CD4-positive, alpha-beta T cell treated with Interferon alpha-2 for 1 hour (primary cell): ENCODE measurements at regions not wholly inside any gene's neighbourhood (a gene's known extent, or its start where the extent isn't known, plus 50 kb on each side); places are given as distances from the start of the nearest gene placed in this dataset.

ENCODE experiments used
- DNase-seq, 2 donors: peaks; one replicate each; pipeline ENCODE4 v3.0.0-alpha.2; 2020 to 2022

DNA sequence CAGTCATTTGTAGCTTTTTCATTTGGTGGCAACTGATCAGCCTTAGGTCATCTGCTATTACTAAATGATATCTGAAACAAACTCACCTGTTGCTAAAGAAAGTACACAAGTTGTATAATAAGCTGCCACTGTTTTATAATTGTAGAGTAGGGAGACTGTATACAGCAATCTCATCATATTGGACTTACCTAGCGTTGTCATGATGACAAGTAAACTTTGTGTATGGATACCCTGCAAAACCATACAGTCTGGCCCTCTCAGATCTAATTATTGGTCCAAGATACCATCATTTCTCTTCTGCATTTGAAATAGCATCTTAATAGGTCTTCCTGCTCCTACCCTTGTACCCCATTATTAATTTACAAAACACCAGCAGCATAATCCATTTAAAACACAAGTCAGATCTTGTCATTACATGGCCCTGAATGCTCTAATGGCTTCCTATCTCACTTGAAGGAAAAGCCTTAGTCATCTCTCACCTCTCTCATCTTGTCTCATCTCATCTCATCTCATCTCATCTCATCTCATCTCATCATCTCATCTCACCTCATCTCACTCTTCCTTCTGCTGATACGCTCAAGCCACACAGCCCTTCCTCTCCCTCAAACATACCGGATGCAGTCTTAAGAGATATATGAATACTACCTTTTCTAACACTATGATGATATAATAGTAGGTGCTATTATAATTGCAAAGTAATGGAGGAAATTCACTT, 540.6 kb downstream of the MDFIC start:
- no peak for DNase-seq

DNA sequence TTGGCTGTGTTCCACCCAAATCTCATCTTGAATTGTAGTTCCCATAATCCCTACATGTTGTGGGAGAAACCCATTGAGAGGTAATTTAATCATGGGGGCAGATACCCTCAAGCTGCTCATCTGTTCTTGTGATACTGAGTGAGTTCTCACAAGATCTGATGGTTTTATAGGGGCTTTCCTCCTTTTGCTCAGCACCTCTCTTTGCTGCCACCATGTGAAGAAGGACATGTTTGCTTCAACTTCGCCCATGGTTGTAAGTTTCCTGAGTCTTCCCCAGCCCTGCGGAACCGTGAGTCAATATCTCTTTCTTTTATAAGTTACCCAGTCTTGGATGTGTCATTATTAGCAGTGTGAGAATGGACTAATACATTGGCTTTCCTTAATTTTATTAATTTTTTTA, 527.8 kb downstream of the MDFIC start:
- DNase-seq, result no peak

DNA sequence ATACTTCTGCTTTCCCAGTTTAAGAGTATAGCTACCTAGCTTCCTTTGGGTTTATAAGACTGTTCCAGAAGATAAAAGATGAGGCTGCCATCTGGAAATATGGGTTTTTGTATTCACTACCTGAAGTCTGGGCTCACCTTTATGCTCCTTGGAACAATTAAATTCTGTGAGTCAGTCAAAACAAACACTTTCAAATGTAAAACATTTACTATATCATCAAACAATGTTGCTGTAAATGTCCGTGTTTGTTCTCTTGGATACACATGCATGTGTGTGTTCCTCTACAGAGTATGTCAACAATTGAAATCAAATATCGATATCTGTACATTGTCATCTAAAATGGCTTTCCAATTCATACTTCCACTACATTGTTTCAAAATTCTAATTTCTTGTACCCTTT, 525.6 kb downstream of the MDFIC start:
- DNase-seq, result no peak

DNA sequence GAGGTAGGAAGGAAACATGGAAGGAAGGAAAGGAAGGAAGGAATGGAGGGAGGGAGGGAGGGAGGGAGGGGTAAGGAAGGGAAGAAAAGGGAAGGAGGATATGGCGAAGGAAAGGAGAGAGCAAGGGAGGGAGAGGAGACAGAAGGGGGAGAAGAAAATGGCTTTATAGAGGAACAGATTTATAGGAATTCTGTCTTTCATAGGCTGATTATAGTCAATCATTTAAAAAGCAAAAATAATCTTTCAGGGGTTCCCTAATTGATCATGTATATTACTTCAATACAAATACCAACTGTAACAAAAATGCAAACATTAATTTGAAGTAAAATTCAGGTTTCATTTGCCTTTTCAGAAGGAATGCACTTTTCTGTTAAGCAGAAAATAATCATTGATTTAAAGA, 519.1 kb downstream of the MDFIC start:
- DNase-seq, result no peak

DNA sequence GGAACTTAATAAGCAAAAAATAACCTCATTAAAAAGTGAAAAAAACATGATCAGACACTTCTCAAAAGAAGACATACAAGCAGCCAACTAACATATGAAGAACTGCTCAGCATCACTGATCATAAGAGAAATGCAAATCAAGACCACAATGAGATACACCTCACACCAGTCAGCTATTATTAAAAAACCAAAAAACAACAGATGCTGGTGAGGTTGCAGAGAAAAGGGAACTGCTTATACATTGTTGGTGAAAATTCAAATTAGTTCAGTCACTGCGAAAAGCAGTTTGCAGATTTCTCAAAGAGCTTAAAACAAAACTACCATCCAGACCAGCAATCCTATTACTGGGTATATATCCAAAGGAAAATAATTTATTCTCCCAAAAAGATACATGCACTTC, 513.3 kb downstream of the MDFIC start:
- DNase-seq, result no peak

DNA sequence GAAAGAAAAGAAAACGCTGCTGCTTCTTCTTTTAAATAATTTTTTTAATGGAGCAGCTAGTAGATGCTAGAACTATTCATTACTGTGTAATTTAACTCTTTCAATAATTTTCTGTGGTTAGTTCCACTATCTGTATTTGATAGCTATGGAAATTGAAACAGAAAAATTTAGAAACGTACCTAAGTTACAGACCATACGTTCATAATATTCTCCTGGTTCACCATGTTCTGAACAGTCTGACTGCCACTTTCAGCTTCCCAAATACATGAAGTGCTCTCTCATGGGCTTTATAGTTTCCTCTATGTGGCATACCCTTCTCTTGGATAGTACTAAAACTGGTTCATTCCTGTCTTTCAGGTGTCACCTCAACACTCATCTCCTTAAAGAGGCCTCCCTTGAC, 508.0 kb downstream of the MDFIC start:
- DNase-seq, result no peak

DNA sequence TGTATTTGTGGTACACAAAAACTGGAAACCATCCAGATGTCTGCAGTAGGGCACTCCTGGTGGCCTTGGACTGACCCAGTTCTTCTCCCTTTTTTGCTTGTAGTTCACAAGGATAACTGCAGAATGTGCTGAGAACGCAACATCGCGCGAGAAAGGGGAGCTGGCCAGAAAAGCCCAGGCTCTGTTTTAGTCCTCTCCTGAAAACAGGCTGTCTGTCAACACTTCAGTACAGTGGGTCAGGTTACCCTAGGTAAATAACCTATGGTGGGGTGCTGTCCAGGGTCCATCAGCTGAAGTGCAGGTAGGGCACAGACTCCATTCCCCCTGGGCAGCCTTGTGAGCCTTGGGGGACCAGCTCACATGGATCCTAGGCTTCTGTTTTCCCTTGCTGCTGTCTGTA, 495.8 kb downstream of the MDFIC start:
- no peak for DNase-seq

DNA sequence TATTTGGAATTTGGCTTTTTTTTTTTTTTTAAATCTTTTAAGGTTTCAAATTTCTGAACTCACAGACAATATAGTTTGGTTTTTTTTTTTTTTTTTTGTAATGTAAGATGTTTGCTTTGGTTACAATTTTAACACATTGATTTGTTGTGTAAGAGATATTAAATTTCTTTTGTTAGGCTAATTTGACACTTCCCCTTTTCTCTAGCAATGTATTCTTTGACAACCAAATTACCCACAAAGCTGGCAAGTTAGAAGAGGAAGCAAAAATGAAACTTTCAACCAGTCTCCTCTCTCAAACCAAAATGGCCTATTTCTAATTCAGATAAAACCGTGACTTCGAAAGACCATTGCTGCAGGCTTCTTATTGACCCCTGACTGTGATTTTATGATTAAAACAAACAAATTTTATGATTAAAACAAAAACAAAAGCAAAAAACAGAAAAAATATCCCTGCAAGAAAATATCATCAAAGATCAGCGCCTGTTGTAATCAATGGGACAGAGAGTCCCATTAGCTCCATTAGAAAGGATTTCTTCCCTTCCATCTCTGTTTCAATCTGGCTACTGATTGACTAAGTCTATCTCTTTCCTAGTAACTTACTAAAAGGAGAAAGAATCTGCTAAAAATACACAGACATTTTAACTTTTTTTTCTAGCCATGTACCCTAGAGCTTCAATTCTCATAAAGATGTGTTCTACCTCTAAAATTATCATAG, 489.2 kb downstream of the MDFIC start:
- peak in 1 of 2 donors; percentile 18 for DNase-seq

DNA sequence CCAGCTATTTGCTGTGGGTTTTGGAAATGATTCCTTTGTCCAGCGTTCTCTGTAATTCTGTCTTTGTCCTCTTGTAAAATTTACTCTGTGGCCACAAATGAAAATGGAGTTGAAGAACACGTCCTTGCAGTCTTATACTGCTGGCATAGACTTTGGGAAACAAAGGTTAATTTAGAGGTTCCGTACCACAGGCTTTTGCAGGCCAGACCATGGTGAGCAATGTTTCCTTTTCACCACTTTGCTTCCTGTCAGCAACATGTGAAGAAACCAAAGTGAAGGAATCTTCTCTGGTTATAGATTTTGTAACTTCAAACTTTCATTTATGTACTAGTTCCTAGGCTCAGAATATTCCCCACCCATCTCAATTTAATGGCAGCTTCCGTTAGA, 488.5 kb downstream of the MDFIC start:
- DNase-seq, result peak in 1 of 2 donors; percentile 8

DNA sequence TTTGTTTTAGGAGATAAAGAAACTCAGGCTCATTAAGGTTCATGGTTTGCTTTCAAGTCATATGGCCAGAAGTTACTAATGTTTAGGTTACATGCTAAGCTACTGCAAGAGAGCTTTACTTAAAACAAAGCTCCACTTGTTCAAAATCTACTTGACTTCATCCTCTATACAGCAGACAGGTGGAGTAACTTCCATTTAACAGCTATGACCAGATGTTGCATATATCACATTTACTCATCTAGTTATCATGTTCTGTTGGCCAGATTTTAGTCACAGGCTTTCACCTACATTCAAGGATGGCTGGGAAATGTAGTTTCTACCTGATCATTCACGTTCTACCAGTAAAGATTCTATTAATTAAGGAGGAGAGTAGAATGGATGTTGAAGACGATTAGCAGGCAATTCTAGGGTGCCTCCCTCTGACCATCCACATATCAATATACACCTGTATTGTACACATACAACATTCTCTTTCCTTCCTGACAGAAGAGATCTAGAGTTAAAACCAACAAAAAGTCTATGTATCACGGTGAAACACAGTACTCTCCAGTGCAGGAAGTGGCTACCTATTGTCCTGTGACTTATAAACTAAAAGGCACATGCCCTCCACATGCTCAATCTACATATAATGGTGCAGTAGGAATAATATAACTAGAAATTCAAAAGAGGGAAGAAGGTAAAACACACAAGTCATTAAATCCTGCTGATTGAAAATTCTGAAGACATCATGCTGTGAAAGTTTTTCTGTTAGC, 488.0 kb downstream of the MDFIC start:
- DNase-seq, result no peak

DNA sequence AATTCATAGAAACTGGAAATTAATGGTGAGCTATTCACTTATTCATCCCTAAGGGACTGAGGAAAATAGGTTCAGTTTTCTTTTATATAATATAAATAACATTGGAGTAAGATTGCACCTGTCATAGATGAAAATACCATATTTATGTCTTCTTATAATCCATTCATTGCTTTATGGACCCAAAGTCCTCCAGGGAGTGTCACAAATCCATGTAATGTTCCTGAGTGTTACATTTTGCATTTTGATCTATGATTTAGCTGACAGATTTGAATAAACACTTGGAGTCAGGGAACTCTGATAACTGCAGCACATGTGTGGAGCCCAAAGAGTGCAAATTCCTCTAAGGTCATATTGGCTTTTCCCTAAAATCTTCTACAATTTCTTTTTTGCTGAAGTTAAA, 484.3 kb downstream of the MDFIC start:
- DNase-seq, result no peak

DNA sequence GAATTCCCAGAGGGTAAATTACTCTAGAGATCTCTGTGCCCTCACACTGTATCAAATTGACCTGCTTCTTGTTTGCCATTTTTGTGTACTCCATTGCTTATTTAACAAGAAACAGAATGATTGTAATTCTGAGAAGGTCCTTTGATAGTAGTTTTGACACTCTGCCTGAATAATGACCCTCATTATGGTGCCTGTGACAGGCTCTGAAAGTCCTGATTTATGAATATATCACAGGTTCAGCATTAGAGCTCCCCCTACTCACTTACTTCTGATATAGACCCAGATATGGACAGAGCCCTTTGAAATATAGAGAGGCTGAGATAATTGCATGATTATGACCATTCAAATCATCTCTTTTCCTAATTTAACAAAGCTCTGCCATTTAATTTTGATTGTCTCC, 465.2 kb downstream of the MDFIC start:
- no peak for DNase-seq

DNA sequence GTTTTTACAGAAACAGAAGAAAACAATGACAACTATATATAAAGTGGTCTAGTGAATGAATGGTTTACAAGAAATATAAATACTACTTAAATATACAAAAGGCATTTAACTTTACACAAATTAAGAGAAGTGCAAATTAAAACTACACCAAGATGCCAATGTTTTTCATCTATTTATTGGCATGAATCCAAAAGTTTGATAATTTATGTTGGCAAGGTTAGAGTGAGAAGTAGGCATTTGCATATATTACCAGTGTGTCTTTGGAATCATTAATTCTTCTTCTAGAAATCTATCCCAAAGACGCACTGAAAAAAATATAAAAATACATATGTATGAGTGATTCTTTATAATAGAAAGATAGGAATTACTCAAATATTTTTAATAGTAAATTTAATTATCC, 457.4 kb downstream of the MDFIC start:
- DNase-seq, result no peak

DNA sequence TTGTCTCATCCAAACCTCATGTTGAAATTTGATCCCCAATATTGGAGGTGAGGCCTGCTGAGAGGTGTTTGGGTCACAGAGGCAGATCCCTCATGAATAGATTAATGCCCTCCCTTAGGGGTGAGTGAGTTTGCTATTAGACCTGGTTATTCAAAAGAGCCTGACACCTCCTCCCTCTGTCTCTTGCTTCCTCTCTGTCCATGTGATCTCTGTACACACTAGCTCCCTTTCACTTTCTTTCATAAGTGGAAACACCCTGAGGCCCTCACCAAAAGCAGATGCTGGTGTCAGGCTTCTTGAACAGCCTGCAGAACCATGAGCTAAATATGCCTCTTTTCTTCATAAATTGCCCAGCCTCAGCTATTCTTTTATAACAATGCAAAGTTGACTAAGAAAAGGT, 447.1 kb downstream of the MDFIC start:
- peak in 1 of 2 donors; percentile 2 for DNase-seq

DNA sequence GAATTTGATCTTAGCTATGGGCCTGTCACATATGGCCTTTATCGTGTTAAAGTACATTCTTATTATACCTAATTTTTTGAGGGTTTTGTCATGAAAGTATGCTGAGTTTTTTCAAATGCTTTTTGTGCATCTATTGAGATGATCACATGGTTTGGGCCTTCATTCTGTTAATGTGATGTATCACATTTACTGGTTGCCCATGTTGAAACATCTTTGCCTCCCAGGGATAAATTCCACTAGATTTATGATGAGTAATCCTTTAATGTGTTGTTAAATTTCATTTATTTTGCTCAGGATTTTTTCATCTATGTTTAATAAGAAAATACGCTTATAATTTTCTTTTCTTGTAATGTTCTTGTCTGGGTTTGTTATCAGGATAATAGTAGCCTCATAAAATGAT, 442.0 kb downstream of the MDFIC start:
- DNase-seq, result no peak

DNA sequence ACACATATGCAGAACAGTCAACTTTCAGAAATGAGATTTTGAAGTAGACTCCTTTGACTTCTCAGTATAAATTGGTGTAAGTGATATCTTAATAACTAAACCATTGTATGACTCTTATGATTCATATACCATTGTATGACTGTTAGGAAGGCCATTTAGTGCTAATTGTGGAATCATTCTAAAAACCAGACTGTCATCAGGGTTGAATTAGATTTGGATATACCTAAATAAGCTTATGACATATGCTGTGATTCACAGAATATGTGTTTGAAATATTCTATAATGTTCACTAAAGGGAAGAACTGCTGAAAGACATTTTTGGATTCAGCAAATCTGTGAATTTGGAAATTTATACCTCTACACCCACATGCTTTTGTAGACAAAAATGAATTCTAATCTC, 438.1 kb downstream of the MDFIC start:
- no peak for DNase-seq

DNA sequence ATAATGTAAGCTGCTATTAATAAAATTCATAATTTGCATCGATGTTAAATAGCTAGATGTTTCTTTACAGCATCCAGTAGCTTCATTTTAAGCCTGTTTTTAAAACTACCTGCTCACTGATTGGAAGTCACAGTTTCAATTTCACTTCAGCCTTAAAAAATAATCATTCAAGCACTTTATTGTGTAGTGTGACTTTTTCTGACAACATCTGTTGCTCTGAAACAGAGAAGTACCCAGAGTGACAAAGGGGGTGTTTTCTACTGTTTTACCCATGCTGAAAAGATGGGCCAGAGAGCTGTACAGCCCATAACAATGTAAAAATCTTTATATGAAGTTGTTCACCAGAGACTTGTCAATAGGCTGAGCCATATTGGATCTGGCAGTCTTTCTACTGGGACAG, 437.2 kb downstream of the MDFIC start:
- no peak for DNase-seq

DNA sequence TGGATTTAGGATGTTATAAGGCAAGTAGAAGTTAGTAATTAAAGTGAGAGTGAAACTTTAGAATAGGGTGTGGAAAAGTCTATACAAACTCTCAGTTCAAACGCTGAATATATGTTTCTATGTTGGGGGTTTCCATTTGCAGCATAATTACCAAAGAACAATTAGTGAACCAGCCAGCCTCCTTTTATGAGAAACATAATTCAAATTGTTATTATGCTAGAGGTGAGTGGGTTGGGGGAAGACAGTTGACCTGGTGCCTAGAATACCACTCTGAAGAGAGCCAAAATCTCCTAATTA, 435.8 kb downstream of the MDFIC start:
- no peak for DNase-seq

DNA sequence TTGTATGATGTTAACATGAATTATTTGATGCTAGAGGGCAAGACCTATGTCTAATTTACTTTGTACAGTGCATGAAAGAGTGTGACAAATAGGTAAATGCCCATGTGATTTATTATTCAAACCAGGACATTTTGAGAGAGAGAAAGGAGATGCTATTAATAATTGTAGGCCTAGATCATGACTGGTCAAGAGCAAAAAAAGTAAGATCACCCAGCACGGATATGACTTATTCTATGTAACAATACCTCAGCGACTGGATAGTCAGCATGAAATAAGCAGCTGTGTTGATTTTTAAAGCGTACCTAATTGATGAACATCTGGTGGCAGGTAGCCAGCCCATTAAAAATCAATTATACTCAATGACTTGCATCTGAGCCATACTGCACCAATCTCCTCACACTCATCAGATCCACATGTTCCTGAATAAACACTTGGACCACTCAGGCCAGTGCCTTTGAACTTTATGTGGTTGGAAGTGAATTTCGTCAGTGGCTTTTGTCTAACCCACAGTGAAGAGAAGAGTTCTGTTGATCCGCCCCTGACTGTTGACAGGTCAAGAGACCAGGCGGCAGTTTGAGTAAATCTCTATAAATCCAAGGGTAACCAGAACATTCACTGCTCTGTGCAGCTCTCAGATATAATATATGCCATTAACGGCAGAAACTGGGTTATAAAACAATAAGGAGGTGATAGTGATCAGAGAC, 435.3 kb downstream of the MDFIC start:
- no peak for DNase-seq

DNA sequence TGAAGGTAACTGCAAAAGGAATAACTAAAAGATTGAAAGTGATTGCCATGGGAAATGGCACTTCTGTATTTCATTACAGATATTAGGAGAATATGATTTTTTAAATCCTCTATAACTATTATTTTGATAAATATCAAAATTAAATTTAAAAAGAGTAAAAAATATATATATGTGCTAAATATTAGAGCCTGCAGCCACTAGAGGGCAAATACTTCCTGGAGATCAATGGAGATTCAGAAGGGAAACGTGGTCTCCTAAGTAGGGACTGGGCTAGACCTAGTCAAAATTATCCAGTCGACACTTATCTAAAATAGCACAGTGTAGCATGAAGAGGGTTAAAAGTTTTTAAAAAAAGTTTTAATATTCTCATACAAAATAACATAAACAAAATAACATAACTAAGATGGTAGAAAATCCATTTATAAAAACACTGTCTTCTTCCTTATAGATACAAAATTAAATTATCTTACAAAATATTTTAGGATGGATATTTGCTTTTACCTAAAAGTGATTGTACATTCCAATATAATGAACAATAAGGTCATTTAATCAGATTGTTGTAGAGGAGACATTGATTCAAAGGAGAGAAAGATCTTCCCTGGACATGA, 434.3 kb downstream of the MDFIC start:
- peak in 1 of 2 donors; percentile 11 for DNase-seq

DNA sequence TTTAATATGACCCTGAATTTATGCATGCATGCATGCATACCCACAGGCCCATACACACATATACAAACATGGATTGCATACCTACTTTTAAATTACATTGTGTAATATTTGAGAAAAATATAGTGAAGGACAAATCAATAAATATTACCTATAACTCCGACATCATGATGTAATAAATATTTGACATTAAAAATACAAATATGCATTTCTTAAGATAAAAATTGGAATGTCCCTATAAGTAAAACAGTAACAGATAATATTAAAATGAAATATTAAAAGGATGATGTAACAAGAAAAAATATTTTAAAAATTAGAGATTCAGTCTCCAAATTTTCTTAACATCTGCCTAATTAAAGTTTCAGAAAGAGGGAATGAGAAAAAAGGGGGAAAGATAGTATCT, 433.0 kb downstream of the MDFIC start:
- no peak for DNase-seq

DNA sequence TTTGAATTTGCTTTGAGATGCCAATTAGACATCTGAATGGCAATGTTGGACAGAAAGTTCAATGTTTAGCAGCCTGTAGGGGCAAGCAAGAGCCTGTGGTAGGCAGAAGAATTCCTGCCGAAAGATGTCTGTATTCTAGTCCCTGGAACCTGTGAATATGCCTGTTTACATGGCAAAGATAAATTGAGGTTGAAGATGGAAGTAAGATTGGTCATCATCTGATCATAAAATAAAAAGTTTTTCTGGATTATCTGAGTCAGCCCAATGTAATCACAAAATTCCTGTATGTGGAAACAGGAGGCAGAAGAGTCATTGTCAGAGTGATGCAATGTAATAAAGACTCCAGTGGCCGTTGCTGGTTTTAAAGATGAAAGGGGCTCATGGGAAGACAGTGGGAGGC, 430.5 kb downstream of the MDFIC start:
- no peak for DNase-seq

DNA sequence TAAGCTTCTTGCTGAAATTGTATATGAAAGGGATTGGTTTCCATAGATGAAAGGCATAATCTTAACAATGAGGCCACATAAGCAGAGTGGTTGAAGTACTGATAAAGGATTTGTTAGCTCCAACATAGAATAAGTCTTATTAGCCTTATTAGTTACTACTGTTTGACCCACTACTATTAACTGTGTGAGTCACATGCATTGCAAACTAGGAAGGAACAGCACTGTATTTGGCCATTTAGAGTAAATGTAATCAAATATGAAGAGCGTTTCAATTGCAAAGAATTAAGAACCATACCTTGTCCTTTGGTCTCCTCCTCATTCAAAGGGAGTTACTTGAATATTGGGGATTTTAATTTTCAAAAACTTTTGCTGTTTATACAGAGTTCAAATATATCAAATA, 428.9 kb downstream of the MDFIC start:
- no peak for DNase-seq
